HG03442 (cell line): ENCODE measurements at regions not wholly inside any gene's neighbourhood (a gene's known extent, or its start where the extent isn't known, plus 50 kb on each side); places are given as distances from the start of the nearest gene placed in this dataset.
"Not testable (repeated sequence)": the region's sequence is repeated elsewhere in the genome, so short reads cannot be mapped to it uniquely, and the experiment has no call there.

Experiments
- ATAC-seq: cut with Tn5 transposase; IDR thresholded peaks from one replicate; pipeline ENCODE4 v1.9.1; 2021; ENCODE audit warnings: mild to moderate bottlenecking, moderate library complexity; ENCODE audit not compliant: unreplicated experiment

GRCh38 chr11:15825976-15826650 lies 530.2 kb downstream of the SOX6 start:
- no peak for ATAC-seq

GRCh38 chr11:15826826-15827225 lies 529.5 kb downstream of the SOX6 start:
- no peak for ATAC-seq

- no peak for ATAC-seq
Observed at GRCh38 chr11:15828215-15828853, 528.0 kb downstream of the SOX6 start.

GRCh38 chr11:15829312-15829711 lies 527.0 kb downstream of the SOX6 start:
- no peak for ATAC-seq

GRCh38 chr11:15830741-15831428 lies 525.5 kb downstream of the SOX6 start:
- ATAC-seq = no peak

GRCh38 chr11:15835788-15836411 lies 520.4 kb downstream of the SOX6 start:
- ATAC-seq = no peak

- no peak for ATAC-seq
Observed at GRCh38 chr11:15836795-15837194, 519.6 kb downstream of the SOX6 start.

GRCh38 chr11:15837901-15838489 lies 518.4 kb downstream of the SOX6 start:
- no peak for ATAC-seq

- ATAC-seq = no peak
Observed at GRCh38 chr11:15839061-15839460, 517.3 kb downstream of the SOX6 start.

GRCh38 chr11:15840966-15841365 lies 515.4 kb downstream of the SOX6 start:
- ATAC-seq = no peak

GRCh38 chr11:15841931-15842740 lies 514.2 kb downstream of the SOX6 start:
- ATAC-seq = no peak

- no peak for ATAC-seq
Observed at GRCh38 chr11:15843309-15843872, 513.0 kb downstream of the SOX6 start.

- ATAC-seq = no peak
Observed at GRCh38 chr11:15845261-15845660, 511.1 kb downstream of the SOX6 start.

GRCh38 chr11:15848631-15849168 lies 507.6 kb downstream of the SOX6 start:
- no peak for ATAC-seq

- no peak for ATAC-seq
Observed at GRCh38 chr11:15849257-15849656, 507.1 kb downstream of the SOX6 start.

GRCh38 chr11:15850335-15850734 lies 506.0 kb downstream of the SOX6 start:
- ATAC-seq = not testable (repeated sequence)

GRCh38 chr11:15851051-15851498 lies 505.3 kb downstream of the SOX6 start:
- no peak for ATAC-seq

- ATAC-seq = no peak
Observed at GRCh38 chr11:15852179-15852578, 504.2 kb downstream of the SOX6 start.

GRCh38 chr11:15854245-15854644 lies 502.1 kb downstream of the SOX6 start:
- ATAC-seq = no peak

- no peak for ATAC-seq
Observed at GRCh38 chr11:15858881-15859280, 497.5 kb downstream of the SOX6 start.
